HG03280 (cell line): ENCODE measurements at regions not wholly inside any gene's neighbourhood (a gene's known extent, or its start where the extent isn't known, plus 50 kb on each side); places are given as distances from the start of the nearest gene placed in this dataset.

Experiments
- ATAC-seq: cut with Tn5 transposase; IDR thresholded peaks from one replicate; pipeline ENCODE4 v1.9.1; 2021; ENCODE audit warnings: mild to moderate bottlenecking, moderate library complexity; ENCODE audit not compliant: unreplicated experiment

- ATAC-seq: no peak
Measured at GRCh38 chr7:41808541-41808940, 105.7 kb upstream of the INHBA start.

DNA sequence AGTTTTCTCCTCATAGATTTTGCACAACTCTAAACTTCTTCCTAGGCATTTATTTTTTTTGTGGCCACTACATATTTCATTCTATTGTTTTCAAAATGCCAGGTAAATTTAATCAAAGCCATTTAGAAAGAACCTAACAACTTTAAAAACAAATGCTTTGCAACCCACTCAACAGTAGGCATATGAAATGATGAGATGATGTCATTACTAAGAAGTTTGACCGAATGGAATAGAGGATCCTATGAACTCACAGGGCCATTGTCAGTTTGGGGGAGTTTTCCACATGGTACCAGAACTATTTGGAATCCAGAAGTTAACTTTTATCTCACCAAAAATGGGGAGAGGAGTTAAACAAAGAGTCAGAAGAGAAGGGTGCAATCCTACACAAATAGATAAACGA, 100.7 kb upstream of the INHBA start:
- ATAC-seq: no peak

- ATAC-seq: no peak
Measured at GRCh38 chr7:41796331-41796730, 93.4 kb upstream of the INHBA start.

- no peak for ATAC-seq
Measured at GRCh38 chr7:41795276-41795833, 92.5 kb upstream of the INHBA start.

- no peak for ATAC-seq
Measured at GRCh38 chr7:41793556-41793955, 90.7 kb upstream of the INHBA start.

- no peak for ATAC-seq
Measured at GRCh38 chr7:41792120-41792519, 89.2 kb upstream of the INHBA start.

GRCh38 chr7:41788556-41788955, 85.7 kb upstream of the INHBA start:
- no peak for ATAC-seq

GRCh38 chr7:41787651-41788350, 84.9 kb upstream of the INHBA start:
- ATAC-seq: no peak

DNA sequence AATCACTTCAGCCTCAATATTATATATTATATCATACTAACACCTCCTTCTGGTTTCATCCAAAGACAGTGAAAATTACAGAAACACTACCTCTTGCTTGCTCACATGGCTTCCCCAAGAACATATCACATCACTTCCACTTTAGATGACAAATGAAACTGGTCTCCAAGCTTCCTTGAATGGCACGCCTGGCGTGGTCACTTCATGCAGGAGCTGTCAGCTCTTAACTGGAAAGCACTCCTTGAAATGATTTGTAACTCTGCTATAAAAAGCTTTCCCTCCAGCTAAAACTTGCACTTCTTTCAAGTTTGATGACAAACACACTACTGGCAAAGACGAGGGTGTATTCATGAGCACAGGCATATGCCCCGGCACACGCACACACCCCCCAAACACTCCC, 84.1 kb upstream of the INHBA start:
- ATAC-seq: no peak

DNA sequence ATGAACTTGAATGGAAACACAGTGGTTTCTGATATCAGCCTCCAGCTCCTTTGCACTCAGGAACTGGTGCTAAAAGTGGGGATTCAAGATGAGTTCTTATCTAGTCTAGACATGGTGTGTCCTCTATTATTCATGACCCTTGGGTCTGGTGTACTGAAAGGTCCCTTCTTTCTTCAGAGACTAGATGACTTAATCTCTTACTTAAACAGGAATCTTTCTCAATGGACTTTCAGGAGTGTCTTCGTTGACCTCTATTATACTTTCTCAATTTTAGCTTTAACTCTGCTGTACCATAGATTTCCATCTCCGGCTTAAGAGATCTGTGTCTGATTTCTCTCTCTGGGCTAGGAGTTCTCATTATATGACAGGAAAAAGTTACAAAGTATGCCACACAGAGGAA, 83.5 kb upstream of the INHBA start:
- no peak for ATAC-seq

- no peak for ATAC-seq
Measured at GRCh38 chr7:41785840-41786239, 83.0 kb upstream of the INHBA start.

GRCh38 chr7:41785265-41785664, 82.4 kb upstream of the INHBA start:
- no peak for ATAC-seq

DNA sequence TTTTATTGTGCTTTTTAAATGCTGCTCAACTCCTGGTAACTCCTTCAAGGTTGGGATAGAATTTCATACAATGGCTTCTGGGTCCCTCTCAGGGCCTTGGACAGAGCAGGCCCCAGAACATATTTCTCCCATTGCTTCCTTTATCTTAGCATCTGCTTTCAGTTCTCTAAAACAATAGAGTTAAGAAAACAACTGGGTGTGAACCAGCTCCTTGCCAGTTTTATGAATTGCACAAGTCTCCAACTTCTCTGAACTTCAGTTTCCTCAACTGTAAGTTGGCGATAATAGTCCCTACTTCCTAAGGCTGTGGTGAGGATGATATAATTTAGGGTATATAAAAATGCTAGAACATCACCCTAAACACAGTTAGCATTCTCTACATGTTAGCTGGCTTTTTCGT, 77.0 kb upstream of the INHBA start:
- no peak for ATAC-seq

DNA sequence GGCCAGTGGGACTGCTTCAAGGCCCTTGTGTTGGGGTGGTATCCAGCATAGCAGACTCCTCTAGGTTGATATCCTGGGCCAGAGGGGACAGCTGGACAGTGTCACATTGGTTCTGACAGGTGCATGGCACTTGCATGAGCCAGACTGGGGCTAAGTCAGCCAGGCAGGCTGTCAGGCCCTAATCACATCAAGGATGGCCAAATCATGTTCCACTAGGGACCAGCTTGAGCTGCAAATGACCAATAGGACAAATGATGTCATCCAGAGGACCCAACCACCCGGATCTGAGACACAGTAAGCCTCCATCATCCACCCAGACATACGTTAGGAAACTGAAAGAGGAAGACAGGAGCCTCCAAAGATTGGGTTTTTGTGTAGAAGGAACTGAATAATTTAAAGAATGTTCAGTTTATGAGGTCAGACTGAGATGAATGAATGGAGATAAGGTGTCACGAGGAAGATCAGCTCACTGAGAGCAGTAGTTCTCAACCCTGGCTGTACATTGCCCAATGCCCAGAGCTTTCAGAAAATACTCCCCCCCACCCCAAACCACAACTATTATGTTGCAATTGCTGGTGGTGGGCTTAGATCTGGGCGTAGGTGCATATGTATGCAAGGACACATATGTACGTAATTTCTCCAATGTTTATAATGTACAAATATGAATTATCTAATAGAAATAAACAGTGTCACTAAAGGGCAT, 75.2 kb upstream of the INHBA start:
- ATAC-seq: no peak

GRCh38 chr7:41774966-41775365, 72.1 kb upstream of the INHBA start:
- ATAC-seq: no peak

DNA sequence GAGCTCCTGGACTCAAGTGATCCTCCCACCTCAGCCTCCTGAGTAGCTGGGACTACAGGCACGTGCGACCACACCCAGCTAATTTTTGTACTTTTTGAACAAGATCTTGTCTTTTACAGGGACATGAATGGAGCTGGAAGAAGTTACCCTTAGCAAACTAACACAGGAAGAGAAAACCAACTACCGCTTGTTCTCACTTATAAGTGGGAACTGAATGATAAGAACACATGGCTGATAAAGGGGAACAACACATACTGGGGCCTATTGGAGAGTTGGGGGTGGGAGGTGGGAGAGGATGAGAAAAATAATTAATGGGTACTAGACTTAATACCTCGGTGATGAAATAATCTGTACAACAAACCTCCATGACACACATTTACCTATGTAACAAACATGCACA, 70.9 kb upstream of the INHBA start:
- no peak for ATAC-seq

DNA sequence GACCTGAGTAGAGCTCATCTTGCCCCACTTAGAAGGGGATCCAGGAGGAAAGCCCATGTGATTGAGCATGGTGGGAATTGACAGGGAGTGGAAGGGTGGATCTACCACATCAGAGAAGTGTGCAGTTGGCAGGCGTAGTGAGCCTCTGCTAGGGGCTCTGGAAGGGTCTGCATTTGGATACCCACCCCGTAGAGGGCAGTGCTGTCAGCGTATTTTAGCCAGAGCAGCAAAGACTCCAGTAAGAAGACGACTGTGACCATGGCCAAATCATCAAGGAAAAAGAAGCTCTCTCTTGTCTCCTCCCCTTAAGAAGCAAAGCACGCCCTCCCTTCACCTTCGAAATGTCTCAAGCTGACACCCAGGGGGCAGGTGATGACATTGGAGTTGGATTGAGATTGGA, 68.8 kb upstream of the INHBA start:
- no peak for ATAC-seq

DNA sequence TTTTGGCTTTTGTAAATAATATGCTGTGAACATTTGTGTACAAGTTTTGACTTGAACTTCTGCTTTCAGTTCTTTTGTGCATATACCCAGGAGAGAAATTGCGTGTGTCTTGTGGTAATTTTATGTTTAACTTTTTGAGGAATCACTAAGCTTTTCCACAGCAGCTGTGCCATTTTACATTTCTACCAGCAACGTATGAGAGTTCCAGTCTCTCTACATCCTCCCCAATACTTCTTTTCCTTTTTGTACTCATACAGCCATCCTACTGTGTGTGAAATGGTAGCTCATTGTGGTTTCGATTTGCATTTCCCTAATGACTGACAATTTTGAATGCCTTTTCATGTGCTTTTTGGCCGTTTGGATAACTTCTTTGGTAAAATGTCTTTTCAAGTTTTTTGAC, 66.3 kb upstream of the INHBA start:
- ATAC-seq: no peak

DNA sequence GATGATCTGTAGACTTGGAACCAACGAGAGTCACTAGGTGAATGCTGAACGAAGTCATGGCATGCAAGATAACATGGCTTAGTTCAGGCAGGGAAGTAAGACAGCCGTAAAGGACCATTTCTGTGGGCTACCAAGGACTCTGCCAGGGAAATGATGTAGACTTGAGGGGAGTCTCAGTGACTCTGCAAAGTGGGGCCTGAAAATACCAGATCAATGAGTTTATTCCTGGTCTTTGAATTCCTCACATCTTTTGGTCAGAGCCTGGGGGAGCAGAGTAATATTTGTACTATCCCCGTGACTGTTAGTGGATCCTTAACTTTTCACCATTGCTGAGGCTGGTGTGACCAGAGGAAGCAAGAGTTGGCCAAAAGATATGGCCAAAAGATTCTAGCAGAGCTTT, 60.7 kb upstream of the INHBA start:
- no peak for ATAC-seq

- ATAC-seq: no peak
Measured at GRCh38 chr7:41762641-41763040, 59.8 kb upstream of the INHBA start.

DNA sequence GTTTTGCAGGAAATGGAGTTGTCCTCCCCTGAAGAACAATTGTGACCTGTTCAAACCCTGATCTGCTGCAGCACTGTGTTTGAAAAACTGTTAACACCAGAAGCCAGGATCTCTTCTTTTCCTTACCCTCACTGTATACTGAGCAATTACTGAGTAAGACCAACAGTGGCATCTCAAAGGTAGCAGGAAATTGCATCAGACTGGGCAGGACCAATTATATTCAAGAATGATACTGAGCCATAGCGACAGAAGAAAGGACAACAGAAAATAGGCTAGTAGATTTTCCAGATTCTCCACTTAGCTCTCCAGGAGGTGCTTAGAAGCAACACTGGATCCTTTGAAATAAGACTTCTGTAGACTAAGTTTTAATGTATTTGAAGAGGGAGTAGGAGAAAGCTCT, 57.4 kb upstream of the INHBA start:
- no peak for ATAC-seq

GRCh38 chr7:41758321-41758720, 55.4 kb upstream of the INHBA start:
- no peak for ATAC-seq
